ENCODE measurements at regions not wholly inside any gene's neighbourhood (a gene's known extent, or its start where the extent isn't known, plus 50 kb on each side); places are given as distances from the start of the nearest gene placed in this dataset.

DNA sequence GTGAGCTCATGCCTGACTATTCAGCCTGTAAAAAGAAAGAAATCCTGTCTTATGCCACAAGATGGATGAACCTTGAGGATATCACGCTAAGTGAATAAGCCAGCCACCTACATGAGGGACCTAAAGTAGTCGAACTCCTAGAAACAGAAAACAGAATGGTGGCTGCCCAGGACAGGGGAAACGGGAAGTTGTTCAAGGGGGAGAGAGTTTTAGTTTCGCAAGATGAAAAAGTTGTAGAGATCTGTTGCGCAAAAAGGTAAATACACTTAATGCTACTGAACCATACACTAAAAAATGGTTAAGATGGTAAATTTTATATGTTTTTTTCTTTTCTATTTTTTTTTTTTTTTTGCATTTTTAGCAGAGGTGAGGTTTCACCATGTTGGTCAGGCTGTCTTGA, 74.1 kb upstream of the RALY start:
- TF ChIP-seq, protein P1, sequence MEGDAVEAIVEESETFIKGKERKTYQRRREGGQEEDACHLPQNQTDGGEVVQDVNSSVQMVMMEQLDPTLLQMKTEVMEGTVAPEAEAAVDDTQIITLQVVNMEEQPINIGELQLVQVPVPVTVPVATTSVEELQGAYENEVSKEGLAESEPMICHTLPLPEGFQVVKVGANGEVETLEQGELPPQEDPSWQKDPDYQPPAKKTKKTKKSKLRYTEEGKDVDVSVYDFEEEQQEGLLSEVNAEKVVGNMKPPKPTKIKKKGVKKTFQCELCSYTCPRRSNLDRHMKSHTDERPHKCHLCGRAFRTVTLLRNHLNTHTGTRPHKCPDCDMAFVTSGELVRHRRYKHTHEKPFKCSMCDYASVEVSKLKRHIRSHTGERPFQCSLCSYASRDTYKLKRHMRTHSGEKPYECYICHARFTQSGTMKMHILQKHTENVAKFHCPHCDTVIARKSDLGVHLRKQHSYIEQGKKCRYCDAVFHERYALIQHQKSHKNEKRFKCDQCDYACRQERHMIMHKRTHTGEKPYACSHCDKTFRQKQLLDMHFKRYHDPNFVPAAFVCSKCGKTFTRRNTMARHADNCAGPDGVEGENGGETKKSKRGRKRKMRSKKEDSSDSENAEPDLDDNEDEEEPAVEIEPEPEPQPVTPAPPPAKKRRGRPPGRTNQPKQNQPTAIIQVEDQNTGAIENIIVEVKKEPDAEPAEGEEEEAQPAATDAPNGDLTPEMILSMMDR (IDR thresholded peaks at IDR 0.05; ENCODE audit: unreplicated experiment), result no peak
- no peak overlapping the region for H3K4me3 Mint-ChIP-seq
- no peaks in the 10 kb centered on the region for H3K36me3 Mint-ChIP-seq
- H3K27me3 Mint-ChIP-seq (ENCODE audit: low read depth), result no peaks in the 10 kb centered on the region
- H3K9me3 Mint-ChIP-seq, result no peaks in the 10 kb centered on the region
- no peak for DNase-seq (ENCODE audit: low spot score in 2 of 2, unreplicated experiment in 2 of 2)
- H3K4me1 Mint-ChIP-seq, result peaks cover 9% of the 10 kb centered on the region
- no peak overlapping the region for H3K27ac Mint-ChIP-seq

DNA sequence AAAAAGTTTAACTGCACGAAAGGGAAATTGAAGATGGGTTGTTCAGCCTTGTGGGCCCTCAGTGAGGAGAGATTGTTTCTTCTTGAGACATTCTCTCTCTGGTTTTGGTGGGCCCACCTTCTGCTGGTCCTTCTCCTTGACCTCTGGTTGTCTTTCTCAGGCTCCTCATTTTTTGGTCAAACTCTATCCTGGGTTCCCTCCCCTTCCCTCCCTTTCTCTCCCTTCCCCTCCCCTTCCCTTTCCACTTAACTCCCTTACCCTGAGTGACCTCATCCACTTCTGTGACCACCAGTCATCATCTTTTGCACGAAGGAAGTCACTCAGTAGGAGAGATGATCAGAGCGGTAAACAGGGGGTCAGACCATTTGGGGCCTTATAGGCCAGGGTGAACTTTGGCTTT, 71.5 kb upstream of the RALY start:
- TF ChIP-seq, protein P1 (IDR thresholded peaks at IDR 0.05; ENCODE audit: unreplicated experiment), result no peak
- H3K9me3 Mint-ChIP-seq, result no peaks in the 10 kb centered on the region
- H3K4me1 Mint-ChIP-seq, result peaks cover 3% of the 10 kb centered on the region
- no peak for DNase-seq (ENCODE audit: low spot score in 2 of 2, unreplicated experiment in 2 of 2)
- peaks cover 1% of the 10 kb centered on the region for H3K27me3 Mint-ChIP-seq (ENCODE audit: low read depth)
- no peaks in the 10 kb centered on the region for H3K36me3 Mint-ChIP-seq
- no peak overlapping the region for H3K27ac Mint-ChIP-seq
- H3K4me3 Mint-ChIP-seq, result no peak overlapping the region

DNA sequence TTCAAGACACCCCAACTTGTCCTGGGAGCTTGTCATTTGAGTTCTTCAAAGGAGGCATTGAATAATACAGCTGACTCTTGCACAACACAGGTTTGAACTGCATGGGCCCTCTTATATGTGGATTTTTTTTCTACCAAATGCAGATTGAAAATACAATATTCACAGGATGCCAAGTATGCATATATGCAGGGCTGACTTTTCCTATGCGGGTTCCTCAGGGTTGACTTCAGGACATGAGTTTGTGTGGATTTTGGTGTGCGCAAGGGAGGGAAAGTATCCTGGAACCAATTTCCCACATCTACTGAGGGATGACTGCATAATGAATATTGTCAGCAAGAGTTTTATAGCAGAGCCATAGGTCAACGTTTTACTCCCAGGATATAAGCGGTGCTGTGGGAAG, 70.0 kb upstream of the RALY start:
- H3K27ac Mint-ChIP-seq, result no peak overlapping the region
- H3K9me3 Mint-ChIP-seq, result no peaks in the 10 kb centered on the region
- H3K4me1 Mint-ChIP-seq, result peaks cover 2% of the 10 kb centered on the region
- H3K36me3 Mint-ChIP-seq, result no peaks in the 10 kb centered on the region
- TF ChIP-seq, protein P1 (IDR thresholded peaks at IDR 0.05; ENCODE audit: unreplicated experiment), result no peak
- H3K4me3 Mint-ChIP-seq, result no peak overlapping the region
- H3K27me3 Mint-ChIP-seq (ENCODE audit: low read depth), result peaks cover 1% of the 10 kb centered on the region
- no peak for DNase-seq (ENCODE audit: low spot score in 2 of 2, unreplicated experiment in 2 of 2)

DNA sequence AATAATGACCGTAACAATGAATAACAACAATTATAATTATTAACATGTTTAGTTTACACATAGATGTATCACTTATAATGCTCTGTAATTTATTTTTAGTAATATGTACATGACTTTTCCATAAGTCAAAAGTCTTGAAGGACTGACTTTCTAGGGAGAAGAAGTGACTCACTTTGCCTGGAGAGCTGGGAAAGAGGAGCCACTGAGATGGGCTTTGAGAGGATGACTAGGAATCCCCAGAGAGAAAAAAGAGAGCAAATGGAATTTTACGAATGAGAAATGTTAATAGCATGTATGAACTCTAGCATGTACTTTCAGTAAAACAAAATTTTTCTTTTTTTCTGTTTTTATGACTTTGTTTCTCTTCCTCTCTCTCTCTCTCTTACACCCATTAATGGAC, 67.8 kb upstream of the RALY start:
- H3K27ac Mint-ChIP-seq, result no peak overlapping the region
- TF ChIP-seq, protein P1 (IDR thresholded peaks at IDR 0.05; ENCODE audit: unreplicated experiment), result no peak
- H3K4me3 Mint-ChIP-seq, result no peak overlapping the region
- H3K36me3 Mint-ChIP-seq, result no peaks in the 10 kb centered on the region
- H3K27me3 Mint-ChIP-seq (ENCODE audit: low read depth), result peaks cover 4% of the 10 kb centered on the region
- no peaks in the 10 kb centered on the region for H3K9me3 Mint-ChIP-seq
- H3K4me1 Mint-ChIP-seq, result peaks cover 2% of the 10 kb centered on the region
- DNase-seq (ENCODE audit: low spot score in 2 of 2, unreplicated experiment in 2 of 2), result no peak

DNA sequence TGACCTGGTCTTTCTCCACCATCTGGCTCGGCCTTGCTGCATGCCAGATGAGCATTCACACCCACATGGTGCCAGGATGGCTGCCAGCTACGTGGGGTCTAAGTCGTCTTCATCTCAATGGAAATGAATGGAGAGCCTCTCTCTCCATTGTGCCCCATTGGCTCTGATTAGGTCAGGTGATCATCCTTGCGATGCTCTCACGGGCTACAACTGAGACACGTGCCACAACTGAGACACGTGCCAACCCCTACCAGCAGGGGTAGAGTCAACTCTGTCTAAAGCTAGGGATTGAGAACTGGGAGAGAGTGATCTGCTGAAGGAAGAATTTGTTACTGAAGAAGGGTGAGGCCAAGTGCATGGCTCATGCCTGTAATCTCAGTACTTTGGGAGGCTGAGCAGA, 67.3 kb upstream of the RALY start:
- Mint-ChIP-seq H3K4me3 (no peak overlapping the region), H3K36me3 (no peaks in the 10 kb centered on the region), H3K4me1 (peaks cover 2% of the 10 kb centered on the region), H3K27ac (no peak overlapping the region), H3K9me3 (no peaks in the 10 kb centered on the region), H3K27me3 (ENCODE audit: low read depth) (peaks cover 4% of the 10 kb centered on the region)
- TF ChIP-seq, protein P1 (IDR thresholded peaks at IDR 0.05; ENCODE audit: unreplicated experiment), result no peak
- no peak for DNase-seq (ENCODE audit: low spot score in 2 of 2, unreplicated experiment in 2 of 2)

DNA sequence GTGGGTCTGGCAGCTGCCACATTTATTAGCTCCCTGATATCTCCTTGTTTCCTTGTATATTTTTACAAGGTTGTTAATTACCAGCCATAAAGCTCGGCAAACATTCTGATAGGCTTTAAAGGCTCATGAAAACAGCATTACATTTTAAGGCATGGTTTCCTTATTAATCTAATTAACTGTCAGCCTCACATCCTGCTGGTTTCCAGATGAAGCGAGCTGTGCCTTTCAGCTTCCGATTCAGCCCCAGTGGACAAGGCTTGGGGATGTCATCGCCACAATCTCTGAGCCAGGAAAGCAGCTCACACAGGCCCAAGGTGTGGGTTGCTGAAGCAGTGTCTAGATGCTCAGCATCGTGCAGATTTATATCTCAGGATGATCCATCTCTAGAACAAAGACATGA, 66.0 kb upstream of the RALY start:
- TF ChIP-seq, protein P1 (IDR thresholded peaks at IDR 0.05; ENCODE audit: unreplicated experiment), result no peak
- no peaks in the 10 kb centered on the region for H3K9me3 Mint-ChIP-seq
- no peaks in the 10 kb centered on the region for H3K36me3 Mint-ChIP-seq
- DNase-seq (ENCODE audit: low spot score in 2 of 2, unreplicated experiment in 2 of 2), result no peak
- H3K4me1 Mint-ChIP-seq, result peaks cover 2% of the 10 kb centered on the region
- peaks cover 4% of the 10 kb centered on the region for H3K27me3 Mint-ChIP-seq (ENCODE audit: low read depth)
- no peak overlapping the region for H3K4me3 Mint-ChIP-seq
- no peak overlapping the region for H3K27ac Mint-ChIP-seq
